Retina (tissue), 1 donor: ENCODE measurements at regions not wholly inside any gene's neighbourhood (a gene's known extent, or its start where the extent isn't known, plus 50 kb on each side); places are given as distances from the start of the nearest gene placed in this dataset.
"Not testable (repeated sequence)": the region's sequence is repeated elsewhere in the genome, so short reads cannot be mapped to it uniquely, and the experiment has no call there.

Source experiments
- DNase-seq: peaks from one replicate; pipeline ENCODE4 v3.0.0-alpha.2; 2016

- no peak for DNase-seq
Observed at GRCh38 chr20:57091748-57092111, 174.7 kb downstream of the BMP7 start.

GRCh38 chr20:57092112-57092899, 174.1 kb downstream of the BMP7 start:
- peak; percentile 86 for DNase-seq

GRCh38 chr20:57092900-57093530, 173.4 kb downstream of the BMP7 start:
- DNase-seq: no peak

- DNase-seq: no peak
Observed at GRCh38 chr20:57093766-57094165, 172.7 kb downstream of the BMP7 start.

- no peak for DNase-seq
Observed at GRCh38 chr20:57094252-57094891, 172.1 kb downstream of the BMP7 start.

- DNase-seq: no peak
Observed at GRCh38 chr20:57094991-57095390, 171.4 kb downstream of the BMP7 start.

- no peak for DNase-seq
Observed at GRCh38 chr20:57095426-57095825, 171.0 kb downstream of the BMP7 start.

GRCh38 chr20:57097245-57097915, 169.1 kb downstream of the BMP7 start:
- DNase-seq: peak; percentile 32

- DNase-seq: no peak
Observed at GRCh38 chr20:57102160-57102559, 164.3 kb downstream of the BMP7 start.

- no peak for DNase-seq
Observed at GRCh38 chr20:57102566-57102965, 163.9 kb downstream of the BMP7 start.

- DNase-seq: no peak
Observed at GRCh38 chr20:57103146-57103800, 163.2 kb downstream of the BMP7 start.

GRCh38 chr20:57104113-57104512, 162.3 kb downstream of the BMP7 start:
- DNase-seq: no peak

GRCh38 chr20:57104651-57105204, 161.7 kb downstream of the BMP7 start:
- no peak for DNase-seq

- DNase-seq: no peak
Observed at GRCh38 chr20:57106030-57106682, 160.3 kb downstream of the BMP7 start.

- DNase-seq: no peak
Observed at GRCh38 chr20:57106692-57107091, 159.7 kb downstream of the BMP7 start.

- no peak for DNase-seq
Observed at GRCh38 chr20:57107208-57107607, 159.2 kb downstream of the BMP7 start.

GRCh38 chr20:57108218-57108617, 158.2 kb downstream of the BMP7 start:
- no peak for DNase-seq

GRCh38 chr20:57108742-57109570, 157.5 kb downstream of the BMP7 start:
- peak; percentile 67 for DNase-seq

GRCh38 chr20:57109571-57109953, 156.9 kb downstream of the BMP7 start:
- DNase-seq: no peak

GRCh38 chr20:57110121-57111027, 156.1 kb downstream of the BMP7 start:
- not testable (repeated sequence) for DNase-seq
